ENCODE measurements at regions not wholly inside any gene's neighbourhood (a gene's known extent, or its start where the extent isn't known, plus 50 kb on each side); places are given as distances from the start of the nearest gene placed in this dataset.

DNA sequence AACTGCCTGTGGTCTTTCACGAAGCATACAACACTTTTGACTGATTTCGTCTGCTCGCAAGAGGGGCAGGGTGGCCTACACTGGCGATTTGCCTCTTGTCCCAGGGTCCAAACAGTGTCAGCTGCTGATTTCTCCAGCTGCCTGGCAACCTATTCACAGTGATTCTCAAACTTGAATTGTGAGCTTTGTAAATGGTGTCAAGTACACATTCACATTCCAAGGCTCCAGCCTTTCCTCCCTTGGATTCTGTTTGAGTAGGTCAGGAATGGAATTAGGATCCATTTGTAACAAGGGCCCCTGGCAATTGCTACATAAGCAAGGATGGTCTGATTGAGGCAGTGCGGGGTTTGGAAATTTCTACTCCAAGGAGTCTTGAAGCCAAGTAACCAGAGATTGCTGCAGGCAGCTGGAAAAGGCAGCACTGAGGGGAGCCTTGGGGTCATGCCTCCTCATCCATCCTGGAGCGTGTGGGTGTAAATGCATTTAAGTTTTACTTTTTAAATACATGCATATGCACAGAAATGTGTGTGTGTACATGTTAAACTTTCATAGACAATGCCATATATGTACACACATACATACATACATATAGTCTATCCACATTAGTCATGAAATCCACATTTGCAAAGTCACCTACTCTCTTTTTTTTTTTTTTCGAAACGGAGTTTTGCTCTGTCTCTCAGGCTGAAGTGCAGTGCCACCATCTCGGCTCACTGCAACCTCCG, 86.8 kb upstream of the UXS1 start:
- Histone ChIP-seq H3K9me3 (no peaks in the 10 kb centered on the region), H3K4me1 (peaks cover 4% of the 10 kb centered on the region), H3K4me3 (no peak overlapping the region), H3K27me3 (no peaks in the 10 kb centered on the region), H3K27ac (no peak overlapping the region), H3K36me3 (no peaks in the 10 kb centered on the region)
- TF ChIP-seq, protein P1, sequence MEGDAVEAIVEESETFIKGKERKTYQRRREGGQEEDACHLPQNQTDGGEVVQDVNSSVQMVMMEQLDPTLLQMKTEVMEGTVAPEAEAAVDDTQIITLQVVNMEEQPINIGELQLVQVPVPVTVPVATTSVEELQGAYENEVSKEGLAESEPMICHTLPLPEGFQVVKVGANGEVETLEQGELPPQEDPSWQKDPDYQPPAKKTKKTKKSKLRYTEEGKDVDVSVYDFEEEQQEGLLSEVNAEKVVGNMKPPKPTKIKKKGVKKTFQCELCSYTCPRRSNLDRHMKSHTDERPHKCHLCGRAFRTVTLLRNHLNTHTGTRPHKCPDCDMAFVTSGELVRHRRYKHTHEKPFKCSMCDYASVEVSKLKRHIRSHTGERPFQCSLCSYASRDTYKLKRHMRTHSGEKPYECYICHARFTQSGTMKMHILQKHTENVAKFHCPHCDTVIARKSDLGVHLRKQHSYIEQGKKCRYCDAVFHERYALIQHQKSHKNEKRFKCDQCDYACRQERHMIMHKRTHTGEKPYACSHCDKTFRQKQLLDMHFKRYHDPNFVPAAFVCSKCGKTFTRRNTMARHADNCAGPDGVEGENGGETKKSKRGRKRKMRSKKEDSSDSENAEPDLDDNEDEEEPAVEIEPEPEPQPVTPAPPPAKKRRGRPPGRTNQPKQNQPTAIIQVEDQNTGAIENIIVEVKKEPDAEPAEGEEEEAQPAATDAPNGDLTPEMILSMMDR (IDR thresholded peaks at IDR 0.05) = no peak
- ATAC-seq (peak; percentile 28), DNase-seq (no peak)
- intact Hi-C loops (cut with DNase I) = no loop called here

DNA sequence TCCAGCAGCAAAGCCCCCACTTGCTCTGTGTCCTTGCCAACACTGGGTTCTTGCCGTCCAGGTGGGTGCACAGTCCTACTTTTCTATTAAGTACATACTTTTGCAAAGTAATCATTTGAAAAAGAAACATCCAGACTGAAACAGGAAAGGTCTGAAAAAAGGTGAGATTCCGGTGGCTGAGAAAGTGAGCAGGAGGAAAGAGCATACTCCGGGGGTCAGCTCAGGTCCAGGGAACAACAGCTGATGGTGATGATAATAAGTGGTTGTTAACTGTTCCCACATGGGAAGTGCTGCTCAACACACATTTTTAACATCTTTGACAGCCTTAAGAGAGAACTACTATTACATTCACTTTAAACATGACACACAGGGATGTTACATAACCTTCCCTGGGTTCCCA, 86.1 kb upstream of the UXS1 start:
- peaks cover 4% of the 10 kb centered on the region for H3K4me1 ChIP-seq
- H3K27me3 ChIP-seq = no peaks in the 10 kb centered on the region
- TF ChIP-seq, protein P1 (IDR thresholded peaks at IDR 0.05) = no peak
- no peaks in the 10 kb centered on the region for H3K9me3 ChIP-seq
- ATAC-seq = no peak
- no peak overlapping the region for H3K4me3 ChIP-seq
- DNase-seq = no peak
- H3K36me3 ChIP-seq = no peaks in the 10 kb centered on the region
- intact Hi-C loops (cut with DNase I) = no loop called here
- H3K27ac ChIP-seq = no peak overlapping the region

DNA sequence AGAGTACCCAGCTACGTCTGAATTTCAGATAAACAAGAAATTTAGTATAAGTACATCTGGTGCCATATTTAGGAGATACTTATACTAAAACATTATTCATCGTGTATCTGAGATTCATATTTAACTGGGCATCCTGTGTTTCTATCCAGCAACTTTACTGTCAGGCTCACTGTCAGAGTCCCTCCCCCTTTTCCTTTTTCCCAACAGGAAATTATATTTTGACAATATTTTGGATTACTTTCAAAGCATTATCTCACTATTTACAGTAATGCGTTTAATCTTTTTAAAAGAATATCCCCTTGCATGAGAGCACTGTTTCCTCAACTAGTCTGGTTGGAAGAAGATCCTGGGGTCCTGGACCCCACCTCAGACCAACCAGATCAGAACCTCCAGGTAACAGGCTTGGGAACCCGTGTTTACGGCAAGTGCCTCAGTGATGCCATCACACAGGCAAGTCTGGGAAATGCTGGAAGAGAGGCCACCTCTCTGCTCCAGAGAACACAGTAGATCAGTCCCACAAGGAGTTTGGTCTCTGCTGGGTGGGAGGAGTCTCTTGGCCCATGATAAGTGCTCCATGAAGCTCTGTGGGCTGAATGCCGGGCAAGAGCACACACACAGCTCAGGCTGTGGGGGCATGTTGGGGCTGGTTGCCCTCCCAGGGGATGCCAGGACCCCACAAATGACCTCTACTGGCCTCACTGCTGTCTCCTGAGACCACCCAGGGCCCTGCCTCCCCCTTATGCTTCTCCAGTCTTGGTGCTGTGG, 84.2 kb upstream of the UXS1 start:
- Histone ChIP-seq H3K27me3 (no peaks in the 10 kb centered on the region), H3K36me3 (no peaks in the 10 kb centered on the region), H3K9me3 (no peaks in the 10 kb centered on the region), H3K4me3 (no peak overlapping the region), H3K27ac (peak overlapping the region; percentile 24), H3K4me1 (no peaks in the 10 kb centered on the region)
- intact Hi-C loops (cut with DNase I) = no loop called here
- TF ChIP-seq, protein P1 (IDR thresholded peaks at IDR 0.05) = no peak
- DNase-seq (no peak), ATAC-seq (no peak)

DNA sequence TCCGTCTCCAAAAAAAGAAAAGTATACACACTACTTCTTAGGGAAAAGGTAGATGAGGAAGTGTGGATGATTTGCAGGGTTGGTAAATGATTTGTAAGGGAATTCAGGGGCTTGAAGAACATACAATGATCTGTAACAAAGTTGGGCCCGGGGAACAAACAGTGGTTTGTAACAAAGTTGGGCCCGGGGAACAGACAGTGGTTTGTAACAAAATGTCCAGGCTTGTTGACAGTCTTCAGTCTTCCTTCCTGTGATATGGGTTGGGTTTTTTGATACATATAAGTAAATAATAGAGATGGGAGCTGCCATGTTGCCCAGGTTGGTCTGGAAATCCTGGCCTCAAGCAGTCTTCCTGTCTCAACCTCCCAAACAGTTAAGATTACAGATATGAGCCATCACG, 83.3 kb upstream of the UXS1 start:
- no peak overlapping the region for H3K4me3 ChIP-seq
- no peaks in the 10 kb centered on the region for H3K9me3 ChIP-seq
- DNase-seq (no peak), ATAC-seq (no peak)
- no peak overlapping the region for H3K27ac ChIP-seq
- H3K36me3 ChIP-seq = no peaks in the 10 kb centered on the region
- intact Hi-C loops (cut with DNase I) = no loop called here
- no peaks in the 10 kb centered on the region for H3K4me1 ChIP-seq
- TF ChIP-seq, protein P1 (IDR thresholded peaks at IDR 0.05) = no peak
- no peaks in the 10 kb centered on the region for H3K27me3 ChIP-seq

DNA sequence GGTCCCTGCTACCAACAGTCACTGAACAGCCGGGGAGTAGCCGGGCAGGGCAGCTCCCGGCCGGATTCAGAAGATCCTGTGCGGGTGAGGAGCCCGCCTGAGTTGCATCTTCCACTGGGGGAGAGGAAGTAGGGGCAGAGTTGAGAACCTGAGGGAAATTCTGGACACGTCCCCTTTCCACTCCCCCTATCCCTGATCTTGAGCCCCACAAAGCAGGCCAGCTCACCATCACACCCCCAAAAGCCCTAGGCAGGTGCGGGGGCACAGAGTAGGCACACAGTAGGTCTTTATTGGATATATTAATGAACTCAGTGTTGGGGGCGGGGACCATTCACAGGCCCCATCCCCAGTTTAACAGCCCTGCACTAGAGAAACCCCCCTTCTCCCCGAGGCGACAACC, 81.9 kb upstream of the UXS1 start:
- ATAC-seq (no peak), DNase-seq (no peak)
- TF ChIP-seq, protein P1 (IDR thresholded peaks at IDR 0.05) = no peak
- Histone ChIP-seq H3K9me3 (no peaks in the 10 kb centered on the region), H3K27me3 (no peaks in the 10 kb centered on the region), H3K27ac (no peak overlapping the region), H3K4me3 (no peak overlapping the region), H3K4me1 (no peaks in the 10 kb centered on the region), H3K36me3 (no peaks in the 10 kb centered on the region)
- intact Hi-C loops (cut with DNase I) = no loop called here
